CD4-positive, alpha-beta T cell (primary cell): ENCODE measurements at regions not wholly inside any gene's neighbourhood (a gene's known extent, or its start where the extent isn't known, plus 50 kb on each side); places are given as distances from the start of the nearest gene placed in this dataset.

Source experiments
- ATAC-seq: fragments of 200-7000 bp; cut with Tn5 transposase; one replicate; pipeline ENCODE4 v1.10.0; 2022; ENCODE audit warnings: mild to moderate bottlenecking; ENCODE audit not compliant: poor library complexity
- CTCF ChIA-PET: fragments of 350-600 bp; sonication (Branson Sonifier 250); formaldehyde crosslinking; loops from one replicate; lab custom pipeline; 2021; ENCODE audit warnings: antibody characterized with exemption, inconsistent platforms; lab: Charles Lee
- POLR2A ChIA-PET: fragments of 350-600 bp; sonication (Branson Sonifier 250); formaldehyde crosslinking; loops from one replicate; lab custom pipeline; 2021; ENCODE audit warnings: antibody characterized with exemption, inconsistent platforms; lab: Charles Lee
- DNase-seq, 14 experiments: peaks; one replicate each; pipeline ENCODE4 v3.0.0-alpha.2; 2013 to 2020; ENCODE audit warnings: mixed read lengths in 2 of 14
- H3K27ac ChIP-seq, 2 donors: one replicate each; pipeline versions ENCODE4 v1.5.1 to v1.7.0; 2013; ENCODE audit warnings: low read length in 2 of 2, low read depth in 1 of 2, mild to moderate bottlenecking in 1 of 2
- H3K27me3 ChIP-seq, 2 experiments: 1 replicate in 1 of 2; 2 replicates in 1 of 2; pipeline versions ENCODE4 v1.6.1 to v1.7.0; 2013; ENCODE audit warnings: low read length in 2 of 2, control low read depth in 1 of 2, mild to moderate bottlenecking in 1 of 2, moderate library complexity in 1 of 2; ENCODE audit not compliant: insufficient read depth in 2 of 2, control insufficient read depth in 1 of 2
- H3K36me3 ChIP-seq: one replicate; pipeline ENCODE4 v1.6.1; 2013; ENCODE audit warnings: low read length, control low read depth; ENCODE audit not compliant: insufficient read depth
- H3K4me1 ChIP-seq: one replicate; pipeline ENCODE4 v1.6.1; 2013; ENCODE audit warnings: low read length, control low read depth; ENCODE audit not compliant: insufficient read depth
- H3K4me3 ChIP-seq: one replicate; pipeline ENCODE4 v1.5.1; 2013; ENCODE audit warnings: mild to moderate bottlenecking, low read length, moderate library complexity
- H3K9me3 ChIP-seq, 2 experiments: 1 replicate in 1 of 2; 2 replicates in 1 of 2; pipeline versions ENCODE4 v1.6.1 to v1.7.0; 2013; ENCODE audit warnings: low read length in 2 of 2, mild to moderate bottlenecking in 2 of 2, control low read depth in 1 of 2, moderate library complexity in 1 of 2; ENCODE audit not compliant: control insufficient read depth in 1 of 2, insufficient read depth in 1 of 2
- H3K27ac Mint-ChIP-seq: one replicate; pipeline ENCODE4 v1.8.0; 2020; ENCODE audit warnings: mixed read lengths
- H3K27me3 Mint-ChIP-seq: one replicate; pipeline ENCODE4 v1.8.0; 2021; ENCODE audit warnings: mixed read lengths
- H3K36me3 Mint-ChIP-seq: one replicate; pipeline ENCODE4 v1.8.0; 2021; ENCODE audit warnings: low read depth, mixed read lengths
- H3K4me1 Mint-ChIP-seq: one replicate; pipeline ENCODE4 v1.8.0; 2021; ENCODE audit warnings: low read depth, mixed read lengths
- H3K4me3 Mint-ChIP-seq: one replicate; pipeline ENCODE4 v1.8.0; 2020; ENCODE audit warnings: mild to moderate bottlenecking, mixed read lengths
- H3K9me3 Mint-ChIP-seq: one replicate; pipeline ENCODE4 v1.8.0; 2020; ENCODE audit warnings: mixed read lengths
- CTCF ChIP-seq: fragments of 200-600 bp; IDR thresholded peaks from one replicate; pipeline ENCODE4 v1.8.0; 2022; ENCODE audit warnings: antibody characterized with exemption, mild to moderate bottlenecking
- intact Hi-C, 2 experiments: fragments of 100-400 bp; cut with DNase I in 1 of 2; cut with micrococcal nuclease in 1 of 2; formaldehyde crosslinking; loops; one replicate each; pipeline versions ENCODE4 v1.15.1 to v1.9.0; 2023 to 2025; cut with DNase I, micrococcal nuclease

- ATAC-seq (no peak), DNase-seq (no peak)
- Histone ChIP-seq H3K36me3 (no peaks in the 10 kb centered on the region), H3K4me1 (no peaks in the 10 kb centered on the region), H3K9me3 (no peaks in the 10 kb centered on the region), H3K4me3 (no peak overlapping the region), H3K27ac (no peak overlapping the region), H3K27me3 (no peaks in the 10 kb centered on the region)
- H3K4me3 Mint-ChIP-seq = no peak overlapping the region
- H3K36me3 Mint-ChIP-seq = no peaks in the 10 kb centered on the region
- H3K4me1 Mint-ChIP-seq = no peaks in the 10 kb centered on the region
- intact Hi-C loops = no loop called here
- H3K9me3 Mint-ChIP-seq = no peaks in the 10 kb centered on the region
- no peaks in the 10 kb centered on the region for H3K27me3 Mint-ChIP-seq
- CTCF ChIA-PET = no interaction called here
- H3K27ac Mint-ChIP-seq = no peak overlapping the region
- POLR2A ChIA-PET = no interaction called here
- TF ChIP-seq CTCF = no peak
Measured at GRCh38 chr1:65495137-65495536, 74.7 kb downstream of the LEPR start.

GRCh38 chr1:65497256-65497830 is 76.9 kb downstream of the LEPR start:
- Mint-ChIP-seq H3K4me3 (no peak overlapping the region), H3K9me3 (no peaks in the 10 kb centered on the region), H3K36me3 (no peaks in the 10 kb centered on the region), H3K4me1 (no peaks in the 10 kb centered on the region), H3K27me3 (no peaks in the 10 kb centered on the region), H3K27ac (no peak overlapping the region)
- no peak overlapping the region for H3K27ac ChIP-seq
- no peaks in the 10 kb centered on the region for H3K36me3 ChIP-seq
- H3K4me1 ChIP-seq = no peaks in the 10 kb centered on the region
- no peak for TF ChIP-seq CTCF
- H3K9me3 ChIP-seq = no peaks in the 10 kb centered on the region
- H3K4me3 ChIP-seq = no peak overlapping the region
- ChIA-PET CTCF (interaction anchor here (0.5 kb wide), 1 partner anchor 1709 kb away, joined by 3 read pairs; no protein-coding TSS in a partner anchor), POLR2A (no interaction called here)
- intact Hi-C loops = no loop called here
- DNase-seq (no peak), ATAC-seq (no peak)
- no peaks in the 10 kb centered on the region for H3K27me3 ChIP-seq

- Mint-ChIP-seq H3K4me1 (no peaks in the 10 kb centered on the region), H3K4me3 (no peak overlapping the region), H3K9me3 (no peaks in the 10 kb centered on the region), H3K36me3 (no peaks in the 10 kb centered on the region), H3K27ac (no peak overlapping the region), H3K27me3 (no peaks in the 10 kb centered on the region)
- intact Hi-C loops = no loop called here
- TF ChIP-seq CTCF = no peak
- Histone ChIP-seq H3K27ac (no peak overlapping the region), H3K4me3 (no peak overlapping the region), H3K27me3 (no peaks in the 10 kb centered on the region), H3K9me3 (no peaks in the 10 kb centered on the region), H3K36me3 (no peaks in the 10 kb centered on the region), H3K4me1 (no peaks in the 10 kb centered on the region)
- DNase-seq (no peak), ATAC-seq (no peak)
- POLR2A ChIA-PET = no interaction called here
- CTCF ChIA-PET = no interaction called here
Measured at GRCh38 chr1:65503427-65503826, 83.0 kb downstream of the LEPR start.
